A549 (cell line): ENCODE measurements at regions not wholly inside any gene's neighbourhood (a gene's known extent, or its start where the extent isn't known, plus 50 kb on each side); places are given as distances from the start of the nearest gene placed in this dataset.

Source experiments
- ATAC-seq, 2 experiments: fragments of 200-7000 bp in 1 of 2; fragments of >200 bp in 1 of 2; cut with Nextera tagmentation in 1 of 2; cut with Tn5 transposase in 1 of 2; 3 replicates each; pipeline versions ENCODE4 v1.8.0 to v1.9.1; 2018 to 2020; ENCODE audit warnings: mild to moderate bottlenecking in 1 of 2, moderate library complexity in 1 of 2
- CTCF ChIA-PET: fragments of 300-600 bp; sonication (Branson Sonifier 250); formaldehyde crosslinking; extraction: SDS; loops from one replicate; lab custom pipeline; 2021; ENCODE audit warnings: antibody characterized with exemption, inconsistent platforms; lab: Yijun Ruan, JAX
- POLR2A ChIA-PET: fragments of 350-600 bp; formaldehyde crosslinking; extraction: SDS; loops from one replicate; lab custom pipeline; 2021; ENCODE audit warnings: antibody characterized with exemption, inconsistent platforms; lab: Yijun Ruan, JAX
- DNase-seq, 2 experiments: peaks; one replicate each; pipeline versions ENCODE4 v3.0.0 to v3.0.0-alpha.2; 2011 to 2016; ENCODE audit warnings: low read depth in 1 of 2, low spot score in 1 of 2
- FAIRE-seq: peaks from 2 replicates; lab custom pipeline; 2011; peaks lifted over from hg19 to GRCh38; lab: Jason Lieb, UNC
- H3K27ac ChIP-seq, 2 experiments: fragments of >200 bp; sonication (Bioruptor Twin); formaldehyde crosslinking; 3 replicates each; pipeline ENCODE4 v1.5.1; 2016 to 2017
- H3K4me1 ChIP-seq: fragments of >200 bp; sonication (Bioruptor Twin); formaldehyde crosslinking; 3 replicates; pipeline ENCODE4 v1.6.1; 2016
- H3K4me2 ChIP-seq: fragments of >200 bp; sonication (Bioruptor Twin); formaldehyde crosslinking; 3 replicates; pipeline ENCODE4 v1.6.1; 2016
- H3K4me3 ChIP-seq: fragments of >200 bp; sonication (Bioruptor Twin); formaldehyde crosslinking; 3 replicates; pipeline ENCODE4 v1.5.1; 2016
- H3K9me3 ChIP-seq: fragments of >200 bp; sonication (Bioruptor Twin); formaldehyde crosslinking; 3 replicates; pipeline ENCODE4 v1.6.1; 2016
- BHLHE40 ChIP-seq: IDR thresholded peaks from 2 replicates; pipeline ENCODE4 v1.6.1; 2012; ENCODE audit warnings: low read depth, low read length, inconsistent platforms
- CEBPB ChIP-seq, 2 experiments: fragments of >200 bp in 1 of 2; sonication (Bioruptor Twin) in 1 of 2; formaldehyde crosslinking in 1 of 2; IDR thresholded peaks; 2 replicates each; pipeline ENCODE4 v1.6.1; 2012 to 2016
- EHF ChIP-seq: fragments of 250-450 bp; sonication (Bioruptor Pico); IDR thresholded peaks from 2 replicates; pipeline ENCODE4 v1.5.0; 2020; ENCODE audit warnings: mild to moderate bottlenecking
- EHMT2 ChIP-seq: fragments of 200-600 bp; sonication (generic); IDR thresholded peaks from 2 replicates; pipeline ENCODE4 v1.6.1; 2016; ENCODE audit warnings: antibody characterized with exemption, low read depth, mild to moderate bottlenecking, moderate library complexity
- ESRRA ChIP-seq: fragments of 150-350 bp; IDR thresholded peaks from 2 replicates; pipeline ENCODE4 v1.6.1; 2014; ENCODE audit warnings: mild to moderate bottlenecking, low read length, borderline replicate concordance
- FOSB ChIP-seq: fragments of 250-450 bp; sonication (Bioruptor Pico); IDR thresholded peaks from 2 replicates; pipeline ENCODE4 v1.5.0; 2020; ENCODE audit warnings: mild to moderate bottlenecking, moderate library complexity
- FOSL2 ChIP-seq, 2 experiments: fragments of 450-650 bp in 1 of 2; fragments of >200 bp in 1 of 2; sonication (Bioruptor Twin) in 1 of 2; formaldehyde crosslinking; IDR thresholded peaks; 2 replicates each; pipeline versions ENCODE4 v1.5.0 to v1.6.1; 2016 to 2020; ENCODE audit warnings: mild to moderate bottlenecking in 1 of 2, moderate library complexity in 1 of 2
- FOXS1 ChIP-seq: fragments of 250-450 bp; sonication (Bioruptor Pico); IDR thresholded peaks from 2 replicates; pipeline ENCODE4 v1.5.0; 2020; ENCODE audit warnings: mild to moderate bottlenecking, moderate library complexity
- GATA3 ChIP-seq: IDR thresholded peaks from 2 replicates; pipeline ENCODE4 v1.6.1; 2012; ENCODE audit warnings: borderline replicate concordance
- HOXA7 ChIP-seq: fragments of 250-450 bp; sonication (Bioruptor Pico); IDR thresholded peaks from 2 replicates; pipeline ENCODE4 v1.5.0; 2020; ENCODE audit warnings: mild to moderate bottlenecking, moderate library complexity
- HOXB13 ChIP-seq: fragments of 250-450 bp; sonication (Bioruptor Pico); IDR thresholded peaks from 2 replicates; pipeline ENCODE4 v1.5.0; 2020; ENCODE audit warnings: low read depth, mild to moderate bottlenecking, moderate library complexity
- JUNB ChIP-seq: fragments of >200 bp; sonication (Bioruptor Twin); formaldehyde crosslinking; IDR thresholded peaks from 2 replicates; pipeline ENCODE4 v1.6.1; 2016
- KDM1A ChIP-seq: fragments of 200-600 bp; sonication (generic); IDR thresholded peaks from 2 replicates; pipeline ENCODE4 v1.6.1; 2016; ENCODE audit warnings: low read depth, mild to moderate bottlenecking
- MAFK ChIP-seq: fragments of 450-650 bp; IDR thresholded peaks from 2 replicates; pipeline ENCODE4 v1.6.1; 2014; ENCODE audit not compliant: partially characterized antibody
- MAZ ChIP-seq: fragments of 150-350 bp; IDR thresholded peaks from 2 replicates; pipeline ENCODE4 v1.6.1; 2014; ENCODE audit warnings: antibody characterized with exemption, low read depth, low read length, borderline replicate concordance
- NPAS2 ChIP-seq: fragments of 250-450 bp; sonication (Bioruptor Pico); IDR thresholded peaks from 2 replicates; pipeline ENCODE4 v1.8.0; 2022; ENCODE audit warnings: mild to moderate bottlenecking, moderate library complexity, borderline replicate concordance
- POLR2A ChIP-seq: IDR thresholded peaks from 2 replicates; pipeline ENCODE4 v1.6.1; 2012; ENCODE audit warnings: mild to moderate bottlenecking, low read length
- RAD21 ChIP-seq, 2 experiments: fragments of >200 bp in 1 of 2; sonication (Bioruptor Twin) in 1 of 2; formaldehyde crosslinking in 1 of 2; IDR thresholded peaks in 1 of 2; conservative IDR thresholded peaks in 1 of 2; 2 replicates in 1 of 2; 3 replicates in 1 of 2; pipeline ENCODE4 v1.6.1; 2012 to 2018; ENCODE audit warnings: inconsistent platforms in 1 of 2
- RARB ChIP-seq: fragments of 250-450 bp; sonication (Bioruptor Pico); IDR thresholded peaks from 2 replicates; pipeline ENCODE4 v1.8.0; 2021; ENCODE audit warnings: mild to moderate bottlenecking, moderate library complexity
- RCOR1 ChIP-seq: fragments of 150-350 bp; IDR thresholded peaks from 2 replicates; pipeline ENCODE4 v1.6.1; 2014; ENCODE audit warnings: antibody characterized with exemption, low read length, low read depth
- RFX5 ChIP-seq: fragments of 450-650 bp; IDR thresholded peaks from 2 replicates; pipeline ENCODE4 v1.7.1; 2014; ENCODE audit warnings: antibody characterized with exemption, mild to moderate bottlenecking, moderate library complexity
- SREBF2 ChIP-seq: fragments of 450-650 bp; IDR thresholded peaks from 2 replicates; pipeline ENCODE4 v1.6.1; 2014; ENCODE audit warnings: mild to moderate bottlenecking, moderate library complexity
- TFCP2L1 ChIP-seq: fragments of 250-450 bp; sonication (Bioruptor Pico); IDR thresholded peaks from 2 replicates; pipeline ENCODE4 v1.5.0; 2021; ENCODE audit warnings: mild to moderate bottlenecking
- ZFP36 ChIP-seq: fragments of 450-650 bp; IDR thresholded peaks from 2 replicates; pipeline ENCODE4 v1.6.1; 2014; ENCODE audit warnings: borderline replicate concordance; ENCODE audit not compliant: partially characterized antibody
- ZNF302 ChIP-seq: fragments of 250-450 bp; sonication (Bioruptor Pico); IDR thresholded peaks from 2 replicates; pipeline ENCODE4 v1.9.0; 2021; ENCODE audit warnings: inconsistent platforms, mild to moderate bottlenecking, moderate library complexity
- WGBS: methylation state at CpG from one replicate; pipeline ENCODE4 v1.1.6; 2017; ENCODE audit errors: missing lambda C conversion rate; 5-methylcytosine and 5-hydroxymethylcytosine counted together
- TF ChIP-seq, protein P1 (sequence below): fragments of >200 bp; sonication (Bioruptor Twin); formaldehyde crosslinking; IDR thresholded peaks from 3 replicates; pipeline ENCODE4 v1.5.1; 2016
- TF ChIP-seq, protein P2 (sequence below): fragments of >200 bp; sonication (Bioruptor Twin); formaldehyde crosslinking; IDR thresholded peaks from 3 replicates; pipeline ENCODE4 v1.6.1; 2016
- TF ChIP-seq, protein P3 (sequence below): IDR thresholded peaks from 2 replicates; pipeline ENCODE4 v1.6.1; 2012; ENCODE audit warnings: low read depth, borderline replicate concordance
- TF ChIP-seq, protein P4 (sequence below): fragments of 150-350 bp; IDR thresholded peaks from 2 replicates; pipeline ENCODE4 v1.6.1; 2014; ENCODE audit warnings: low read depth, mild to moderate bottlenecking, low read length
- TF ChIP-seq, protein P5 (sequence below): fragments of >200 bp; sonication (Bioruptor Twin); formaldehyde crosslinking; IDR thresholded peaks from 2 replicates; pipeline ENCODE4 v1.6.1; 2016

DNA sequence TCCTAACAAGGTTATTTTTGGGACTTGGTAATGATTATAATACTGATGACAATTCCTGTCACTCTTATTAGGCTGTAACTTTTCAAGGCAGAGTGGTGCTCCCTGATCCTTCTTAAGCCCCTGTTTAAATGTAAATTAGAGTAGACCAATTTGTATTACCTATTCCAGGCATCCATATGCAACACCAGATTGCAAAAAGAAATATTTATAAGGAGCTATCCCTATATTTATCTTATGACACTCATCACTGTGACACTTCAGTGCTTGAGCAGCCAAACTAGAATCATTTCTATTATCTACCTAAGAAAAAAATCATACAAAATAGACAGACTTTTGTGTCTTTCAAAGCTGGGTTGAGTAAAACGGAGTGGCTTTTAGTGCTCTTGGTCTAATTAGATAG, 462.7 kb downstream of the ADGRL2 start:
- Histone ChIP-seq H3K4me2 (no peak overlapping the region), H3K4me1 (no peaks in the 10 kb centered on the region), H3K4me3 (no peak overlapping the region), H3K9me3 (no peaks in the 10 kb centered on the region), H3K27ac (no peak overlapping the region)
- DNase-seq (no peak), FAIRE-seq (no peak), ATAC-seq (no peak)
- WGBS, result 9% methylated on average over 1 of the region's 1 CpG
- TF ChIP-seq, protein P1, sequence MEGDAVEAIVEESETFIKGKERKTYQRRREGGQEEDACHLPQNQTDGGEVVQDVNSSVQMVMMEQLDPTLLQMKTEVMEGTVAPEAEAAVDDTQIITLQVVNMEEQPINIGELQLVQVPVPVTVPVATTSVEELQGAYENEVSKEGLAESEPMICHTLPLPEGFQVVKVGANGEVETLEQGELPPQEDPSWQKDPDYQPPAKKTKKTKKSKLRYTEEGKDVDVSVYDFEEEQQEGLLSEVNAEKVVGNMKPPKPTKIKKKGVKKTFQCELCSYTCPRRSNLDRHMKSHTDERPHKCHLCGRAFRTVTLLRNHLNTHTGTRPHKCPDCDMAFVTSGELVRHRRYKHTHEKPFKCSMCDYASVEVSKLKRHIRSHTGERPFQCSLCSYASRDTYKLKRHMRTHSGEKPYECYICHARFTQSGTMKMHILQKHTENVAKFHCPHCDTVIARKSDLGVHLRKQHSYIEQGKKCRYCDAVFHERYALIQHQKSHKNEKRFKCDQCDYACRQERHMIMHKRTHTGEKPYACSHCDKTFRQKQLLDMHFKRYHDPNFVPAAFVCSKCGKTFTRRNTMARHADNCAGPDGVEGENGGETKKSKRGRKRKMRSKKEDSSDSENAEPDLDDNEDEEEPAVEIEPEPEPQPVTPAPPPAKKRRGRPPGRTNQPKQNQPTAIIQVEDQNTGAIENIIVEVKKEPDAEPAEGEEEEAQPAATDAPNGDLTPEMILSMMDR, result no peak
- TF ChIP-seq CEBPB (IDR thresholded peaks at IDR 0.05) (no peak), KDM1A (no peak), SREBF2 (no peak), BHLHE40 (no peak), ZFP36 (no peak), MAZ (no peak), EHMT2 (no peak), MAFK (no peak), HOXB13 (CRISPR knock-in tag) (no peak), HOXA7 (no peak), RCOR1 (no peak), EHF (CRISPR knock-in tag) (no peak), RARB (CRISPR knock-in tag) (no peak)
- ChIA-PET CTCF (no interaction called here), POLR2A (no interaction called here)

DNA sequence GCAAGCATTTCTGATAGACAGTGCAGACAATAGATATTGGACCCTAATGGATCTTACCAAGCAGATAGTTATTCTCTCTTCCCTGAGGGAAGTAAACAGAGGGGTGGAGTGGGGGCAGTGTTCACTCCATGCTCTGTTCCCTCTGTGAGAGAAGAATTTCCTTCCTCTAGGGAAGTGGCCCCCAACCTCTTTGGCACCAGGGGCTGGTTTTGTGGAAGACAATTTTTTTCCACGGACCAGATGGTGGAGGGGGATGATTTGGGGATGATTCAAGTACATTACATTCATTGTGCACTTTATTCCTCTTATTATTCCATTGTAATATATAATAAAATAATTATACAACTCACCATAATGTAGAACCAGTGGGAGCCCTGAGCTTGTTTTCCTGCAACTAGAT, 459.9 kb downstream of the ADGRL2 start:
- ChIA-PET POLR2A (no interaction called here), CTCF (no interaction called here)
- Histone ChIP-seq H3K9me3 (no peaks in the 10 kb centered on the region), H3K4me1 (no peaks in the 10 kb centered on the region), H3K27ac (no peak overlapping the region), H3K4me3 (no peak overlapping the region), H3K4me2 (no peak overlapping the region)
- DNase-seq (no peak), FAIRE-seq (no peak), ATAC-seq (no peak)
- TF ChIP-seq ESRRA (no peak), FOSL2 (IDR thresholded peaks at IDR 0.05) (no peak), FOSL2 (CRISPR knock-in tag; IDR thresholded peaks at IDR 0.05) (no peak), FOSB (CRISPR knock-in tag) (no peak), FOXS1 (CRISPR knock-in tag) (no peak), ZNF302 (CRISPR knock-in tag) (no peak), GATA3 (no peak), RAD21 (conservative IDR thresholded peaks at IDR 0.05 in 1 of 2, IDR thresholded peaks at IDR 0.05 in 1 of 2) (no peak)
- 0% methylated on average over 1 of the region's 1 CpG for WGBS

DNA sequence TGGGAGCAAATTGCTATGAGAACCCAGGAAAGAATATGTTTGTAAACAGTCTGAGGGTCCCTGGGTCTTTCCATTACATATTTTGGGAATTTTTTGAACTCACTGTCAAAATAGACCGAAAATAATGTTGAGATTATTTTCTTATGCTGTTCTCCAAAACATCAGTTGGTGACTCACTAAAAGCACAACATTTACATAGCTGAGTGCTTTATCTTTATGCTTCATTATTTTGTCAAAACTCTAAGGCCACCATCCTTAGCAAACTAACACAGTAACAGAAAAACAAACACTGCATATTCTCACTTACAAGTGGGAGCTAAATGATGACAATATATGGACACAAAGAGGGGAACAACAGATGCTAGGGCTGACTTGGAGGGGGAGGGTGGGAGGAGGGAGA, 459.3 kb downstream of the ADGRL2 start:
- FAIRE-seq (no peak), ATAC-seq (no peak), DNase-seq (no peak)
- Histone ChIP-seq H3K27ac (no peak overlapping the region), H3K9me3 (no peaks in the 10 kb centered on the region), H3K4me1 (no peaks in the 10 kb centered on the region), H3K4me2 (no peak overlapping the region), H3K4me3 (no peak overlapping the region)
- 0% methylated on average over 1 of the region's 1 CpG for WGBS
- POLR2A ChIA-PET, result no interaction called here
- CTCF ChIA-PET, result no interaction called here
- TF ChIP-seq SREBF2 (no peak), NPAS2 (CRISPR knock-in tag) (no peak), EHF (CRISPR knock-in tag) (no peak), TFCP2L1 (CRISPR knock-in tag) (no peak), POLR2A (no peak), HOXB13 (CRISPR knock-in tag) (no peak), MAZ (no peak), JUNB (no peak), RFX5 (no peak)
- TF ChIP-seq, protein P2, sequence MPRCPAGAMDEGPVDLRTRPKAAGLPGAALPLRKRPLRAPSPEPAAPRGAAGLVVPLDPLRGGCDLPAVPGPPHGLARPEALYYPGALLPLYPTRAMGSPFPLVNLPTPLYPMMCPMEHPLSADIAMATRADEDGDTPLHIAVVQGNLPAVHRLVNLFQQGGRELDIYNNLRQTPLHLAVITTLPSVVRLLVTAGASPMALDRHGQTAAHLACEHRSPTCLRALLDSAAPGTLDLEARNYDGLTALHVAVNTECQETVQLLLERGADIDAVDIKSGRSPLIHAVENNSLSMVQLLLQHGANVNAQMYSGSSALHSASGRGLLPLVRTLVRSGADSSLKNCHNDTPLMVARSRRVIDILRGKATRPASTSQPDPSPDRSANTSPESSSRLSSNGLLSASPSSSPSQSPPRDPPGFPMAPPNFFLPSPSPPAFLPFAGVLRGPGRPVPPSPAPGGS, result no peak
- TF ChIP-seq, protein P3, sequence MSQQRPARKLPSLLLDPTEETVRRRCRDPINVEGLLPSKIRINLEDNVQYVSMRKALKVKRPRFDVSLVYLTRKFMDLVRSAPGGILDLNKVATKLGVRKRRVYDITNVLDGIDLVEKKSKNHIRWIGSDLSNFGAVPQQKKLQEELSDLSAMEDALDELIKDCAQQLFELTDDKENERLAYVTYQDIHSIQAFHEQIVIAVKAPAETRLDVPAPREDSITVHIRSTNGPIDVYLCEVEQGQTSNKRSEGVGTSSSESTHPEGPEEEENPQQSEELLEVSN, result no peak
- TF ChIP-seq, protein P4, sequence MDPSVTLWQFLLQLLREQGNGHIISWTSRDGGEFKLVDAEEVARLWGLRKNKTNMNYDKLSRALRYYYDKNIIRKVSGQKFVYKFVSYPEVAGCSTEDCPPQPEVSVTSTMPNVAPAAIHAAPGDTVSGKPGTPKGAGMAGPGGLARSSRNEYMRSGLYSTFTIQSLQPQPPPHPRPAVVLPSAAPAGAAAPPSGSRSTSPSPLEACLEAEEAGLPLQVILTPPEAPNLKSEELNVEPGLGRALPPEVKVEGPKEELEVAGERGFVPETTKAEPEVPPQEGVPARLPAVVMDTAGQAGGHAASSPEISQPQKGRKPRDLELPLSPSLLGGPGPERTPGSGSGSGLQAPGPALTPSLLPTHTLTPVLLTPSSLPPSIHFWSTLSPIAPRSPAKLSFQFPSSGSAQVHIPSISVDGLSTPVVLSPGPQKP, result no peak
- TF ChIP-seq, protein P5, sequence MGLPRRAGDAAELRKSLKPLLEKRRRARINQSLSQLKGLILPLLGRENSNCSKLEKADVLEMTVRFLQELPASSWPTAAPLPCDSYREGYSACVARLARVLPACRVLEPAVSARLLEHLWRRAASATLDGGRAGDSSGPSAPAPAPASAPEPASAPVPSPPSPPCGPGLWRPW, result no peak
